B cell (primary cell): ENCODE measurements at regions not wholly inside any gene's neighbourhood (a gene's known extent, or its start where the extent isn't known, plus 50 kb on each side); places are given as distances from the start of the nearest gene placed in this dataset.

Experiments used
- ATAC-seq: fragments of 200-7000 bp; cut with Tn5 transposase; one replicate; pipeline ENCODE4 v1.10.0; 2021; ENCODE audit warnings: low read depth, mild to moderate bottlenecking, moderate number of reproducible peaks, moderate library complexity
- CTCF ChIA-PET: fragments of 350-600 bp; sonication (Branson Sonifier 250); formaldehyde crosslinking; loops from one replicate; lab custom pipeline; 2021; ENCODE audit warnings: antibody characterized with exemption, inconsistent platforms; lab: Charles Lee
- POLR2A ChIA-PET: fragments of 350-600 bp; sonication (Branson Sonifier 250); formaldehyde crosslinking; loops from one replicate; lab custom pipeline; 2021; ENCODE audit warnings: antibody characterized with exemption; lab: Charles Lee
- DNase-seq: peaks from one replicate; pipeline ENCODE4 v3.0.0; 2013
- H2AFZ ChIP-seq: 2 replicates; pipeline ENCODE4 v1.6.1; 2012; ENCODE audit warnings: mild to moderate bottlenecking, low read depth, low read length; ENCODE audit not compliant: insufficient read depth, poor library complexity, severe bottlenecking
- H3K27ac ChIP-seq, 2 donors: 1 replicate in 1 of 2; 2 replicates in 1 of 2; pipeline ENCODE4 v1.5.1; 2012 to 2013; ENCODE audit warnings: low read length in 2 of 2, mild to moderate bottlenecking in 2 of 2, moderate library complexity in 1 of 2
- H3K27me3 ChIP-seq, 4 experiments: fragments of 200-600 bp in 1 of 4; sonication (generic) in 1 of 4; replicated peaks in 1 of 4; 1 replicate in 2 of 4; 2 replicates in 2 of 4; pipeline versions ENCODE4 v1.6.1 to v1.7.0; 2013 to 2016; ENCODE audit warnings: low read length in 3 of 4, mild to moderate bottlenecking in 2 of 4, mixed read lengths in 1 of 4, moderate library complexity in 1 of 4; ENCODE audit not compliant: insufficient read depth in 4 of 4, control insufficient read depth in 3 of 4; ENCODE audit errors: control extremely low read depth in 1 of 4
- H3K36me3 ChIP-seq, 2 experiments: replicated peaks in 1 of 2; 1 replicate in 1 of 2; 2 replicates in 1 of 2; pipeline versions ENCODE4 v1.6.1 to v1.7.1; 2013; ENCODE audit warnings: low read length in 1 of 2; ENCODE audit not compliant: insufficient read depth in 2 of 2, control insufficient read depth in 1 of 2; ENCODE audit errors: control extremely low read depth in 1 of 2, extremely low read depth in 1 of 2
- H3K4me1 ChIP-seq, 2 donors: fragments of 200-600 bp in 1 of 2; sonication (generic) in 1 of 2; 1 replicate in 1 of 2; 2 replicates in 1 of 2; pipeline versions ENCODE4 v1.5.1 to v1.6.1; 2013 to 2017; ENCODE audit warnings: low read length in 2 of 2; ENCODE audit not compliant: control insufficient read depth in 2 of 2, insufficient read depth in 2 of 2
- H3K4me2 ChIP-seq: replicated peaks from 2 replicates; pipeline ENCODE3; 2012; ENCODE audit warnings: mild to moderate bottlenecking, low read depth, low read length; ENCODE audit not compliant: poor library complexity, severe bottlenecking
- H3K4me3 ChIP-seq, 5 experiments: fragments of 200-600 bp in 1 of 5; sonication (generic) in 1 of 5; 1 replicate in 3 of 5; 2 replicates in 2 of 5; pipeline versions ENCODE4 v1.5.1 to v1.7.0; 2011 to 2016; ENCODE audit warnings: low read length in 4 of 5, mild to moderate bottlenecking in 4 of 5, low read depth in 2 of 5, control low read depth in 1 of 5, moderate library complexity in 1 of 5; ENCODE audit not compliant: insufficient read depth in 1 of 5; ENCODE audit errors: control extremely low read depth in 1 of 5, extremely low read depth in 1 of 5
- H3K79me2 ChIP-seq: fragments of 200-600 bp; sonication (generic); one replicate; pipeline ENCODE4 v1.6.0; 2016; ENCODE audit warnings: low read length; ENCODE audit not compliant: control insufficient read depth, insufficient read depth
- H3K9ac ChIP-seq: fragments of 200-600 bp; sonication (generic); 2 replicates; pipeline ENCODE4 v1.6.1; 2017; ENCODE audit warnings: mild to moderate bottlenecking, low read length, moderate library complexity
- H3K9me3 ChIP-seq, 3 donors: one replicate each; pipeline versions ENCODE4 v1.6.1 to v1.7.1; 2013; ENCODE audit warnings: low read length in 2 of 3; ENCODE audit not compliant: control insufficient read depth in 2 of 3, insufficient read depth in 1 of 3; ENCODE audit errors: control extremely low read depth in 1 of 3
- H4K20me1 ChIP-seq: 2 replicates; pipeline ENCODE4 v1.6.0; 2012; ENCODE audit warnings: mild to moderate bottlenecking, low read length; ENCODE audit not compliant: insufficient read depth, control insufficient read depth, poor library complexity, severe bottlenecking
- H3K27ac Mint-ChIP-seq: one replicate; pipeline ENCODE4 v1.8.0; 2021; ENCODE audit warnings: mixed read lengths
- H3K27me3 Mint-ChIP-seq: one replicate; pipeline ENCODE4 v1.8.0; 2021; ENCODE audit warnings: mixed read lengths
- H3K4me1 Mint-ChIP-seq: one replicate; pipeline ENCODE4 v1.8.0; 2021; ENCODE audit warnings: mixed read lengths
- H3K4me3 Mint-ChIP-seq: one replicate; pipeline ENCODE4 v1.8.0; 2021; ENCODE audit warnings: mixed read lengths
- H3K9me3 Mint-ChIP-seq: one replicate; pipeline ENCODE4 v1.8.0; 2022; ENCODE audit warnings: mixed read lengths; ENCODE audit not compliant: insufficient read depth
- CTCF ChIP-seq: fragments of 200-600 bp; IDR thresholded peaks from one replicate; pipeline ENCODE4 v1.8.0; 2022; ENCODE audit warnings: antibody characterized with exemption, mild to moderate bottlenecking
- EZH2 ChIP-seq: IDR thresholded peaks from 2 replicates; pipeline ENCODE4 v1.6.1; 2012; ENCODE audit warnings: borderline replicate concordance, low read depth, mild to moderate bottlenecking, moderate library complexity, low read length; ENCODE audit not compliant: insufficient read depth, poor library complexity, severe bottlenecking
- WGBS: methylation state at CpG from one replicate; pipeline ENCODE4 v1.1.5; 2013; ENCODE audit warnings: missing lambda C conversion rate; ENCODE audit not compliant: insufficient coverage; 5-methylcytosine and 5-hydroxymethylcytosine counted together
- intact Hi-C: fragments of 100-400 bp; cut with micrococcal nuclease; formaldehyde crosslinking; loops from one replicate; pipeline ENCODE4 v1.10.0; 2022

DNA sequence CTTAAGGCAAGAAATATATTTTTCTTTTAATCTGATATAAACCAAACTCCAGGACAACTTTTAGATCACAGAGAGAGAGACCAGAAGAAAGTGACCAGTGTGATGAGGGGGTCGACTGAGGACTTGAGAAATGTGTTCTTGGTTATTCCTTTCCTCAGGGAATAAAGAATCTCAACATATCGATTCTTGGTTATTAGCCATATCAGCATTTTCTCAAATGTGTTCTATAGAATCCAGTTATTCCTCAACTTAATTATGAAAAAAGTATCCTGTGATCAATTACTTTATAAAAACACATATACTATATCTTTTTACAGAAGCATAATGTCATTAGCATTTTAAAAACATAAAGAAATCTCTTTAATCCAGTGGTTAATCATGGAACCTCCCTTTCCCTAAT lies 222.1 kb upstream of the FAM3C start:
- no peak overlapping the region for H3K27ac Mint-ChIP-seq
- H3K4me1 ChIP-seq, result no peaks in the 10 kb centered on the region
- no peak for DNase-seq
- no peak overlapping the region for H3K4me2 ChIP-seq
- ATAC-seq, result no peak
- no peaks in the 10 kb centered on the region for H3K9me3 ChIP-seq
- no peaks in the 10 kb centered on the region for H4K20me1 ChIP-seq
- no peak overlapping the region for H3K4me3 ChIP-seq
- H3K27me3 Mint-ChIP-seq, result peaks cover 4% of the 10 kb centered on the region
- no peak overlapping the region for H2AFZ ChIP-seq
- POLR2A ChIA-PET, result no interaction called here
- CTCF ChIA-PET, result no interaction called here
- intact Hi-C loops, result no loop called here
- H3K27ac ChIP-seq, result no peak overlapping the region
- no CpG with 5 or more reads among the region's 2 CpGs for WGBS
- H3K79me2 ChIP-seq, result no peaks in the 10 kb centered on the region
- H3K4me3 Mint-ChIP-seq, result no peak overlapping the region
- no peaks in the 10 kb centered on the region for H3K36me3 ChIP-seq
- H3K4me1 Mint-ChIP-seq, result no peaks in the 10 kb centered on the region
- no peaks in the 10 kb centered on the region for H3K27me3 ChIP-seq
- peaks cover 3% of the 10 kb centered on the region for H3K9me3 Mint-ChIP-seq
- no peak for TF ChIP-seq CTCF
- TF ChIP-seq EZH2, result no peak
- H3K9ac ChIP-seq, result no peak overlapping the region

GRCh38 chr7:121610243-121610642 lies 214.1 kb upstream of the FAM3C start:
- peaks cover 0 to 4% (median 0%) of the 10 kb centered on the region in 4 experiments for H3K27me3 ChIP-seq
- no peak overlapping the region for H3K4me2 ChIP-seq
- no peak for TF ChIP-seq CTCF
- no peak for TF ChIP-seq EZH2
- DNase-seq (no peak), ATAC-seq (no peak)
- Mint-ChIP-seq H3K9me3 (peaks cover 5% of the 10 kb centered on the region), H3K4me1 (no peaks in the 10 kb centered on the region), H3K4me3 (no peak overlapping the region), H3K27me3 (peaks cover 15% of the 10 kb centered on the region), H3K27ac (no peak overlapping the region)
- no peaks in the 10 kb centered on the region for H3K79me2 ChIP-seq
- no peaks in the 10 kb centered on the region for H3K36me3 ChIP-seq
- no peak overlapping the region for H2AFZ ChIP-seq
- ChIA-PET POLR2A (no interaction called here), CTCF (no interaction called here)
- H3K9ac ChIP-seq, result no peak overlapping the region
- H4K20me1 ChIP-seq, result no peaks in the 10 kb centered on the region
- no peak overlapping the region for H3K27ac ChIP-seq
- H3K4me1 ChIP-seq, result no peaks in the 10 kb centered on the region
- H3K4me3 ChIP-seq, result no peak overlapping the region
- peaks cover 0 to 6% (median 3%) of the 10 kb centered on the region in 3 donors for H3K9me3 ChIP-seq
- no CpG with 5 or more reads among the region's 1 CpG for WGBS
- intact Hi-C loops, result no loop called here
